ENCODE measurements at regions not wholly inside any gene's neighbourhood (a gene's known extent, or its start where the extent isn't known, plus 50 kb on each side); places are given as distances from the start of the nearest gene placed in this dataset.

DNA sequence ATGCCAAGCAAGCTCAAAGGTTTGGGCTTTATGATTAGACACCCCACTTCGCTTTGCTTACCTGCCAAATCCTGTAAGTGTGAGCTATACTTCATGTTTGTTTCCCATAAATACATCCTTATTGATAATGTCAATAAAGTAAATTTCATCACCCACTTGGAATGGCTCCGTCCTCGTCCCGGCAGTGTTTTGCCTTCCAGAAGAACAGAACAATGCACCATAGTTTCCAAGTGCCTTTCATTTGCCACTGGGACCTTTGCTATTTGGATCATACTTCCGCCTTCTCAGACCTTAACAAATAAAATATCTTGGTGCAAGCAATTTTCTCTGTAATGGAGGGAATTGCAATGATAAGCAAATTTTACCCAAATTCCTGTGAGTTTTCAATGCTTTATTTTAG is 229.3 kb downstream of the PIK3R1 start:
- no peaks in the 10 kb centered on the region for H3K36me3 ChIP-seq (ENCODE audit: control insufficient read depth in 2 of 3, insufficient read depth in 3 of 3, low read length in 3 of 3)
- no peak overlapping the region for H3K27ac ChIP-seq (ENCODE audit: low read depth in 2 of 2, low read length in 2 of 2)
- DNase-seq (no peak), FAIRE-seq (no peak)
- H3K9ac ChIP-seq (ENCODE audit: low read length in 3 of 3), result no peak overlapping the region
- H3K4me1 ChIP-seq (ENCODE audit: control insufficient read depth in 2 of 3, insufficient read depth in 2 of 3, low read depth in 1 of 3, low read length in 3 of 3), result peaks cover 0 to 24% (median 0%) of the 10 kb centered on the region in 3 donors
- intact Hi-C loops (cut with DNase I), result no loop called here
- no peaks in the 10 kb centered on the region for H3K9me3 ChIP-seq (ENCODE audit: control insufficient read depth in 2 of 3, insufficient read depth in 1 of 3, low read length in 3 of 3)
- no peak overlapping the region for H3K4me3 ChIP-seq (ENCODE audit: low read length in 3 of 3)
- TF ChIP-seq, protein P1, sequence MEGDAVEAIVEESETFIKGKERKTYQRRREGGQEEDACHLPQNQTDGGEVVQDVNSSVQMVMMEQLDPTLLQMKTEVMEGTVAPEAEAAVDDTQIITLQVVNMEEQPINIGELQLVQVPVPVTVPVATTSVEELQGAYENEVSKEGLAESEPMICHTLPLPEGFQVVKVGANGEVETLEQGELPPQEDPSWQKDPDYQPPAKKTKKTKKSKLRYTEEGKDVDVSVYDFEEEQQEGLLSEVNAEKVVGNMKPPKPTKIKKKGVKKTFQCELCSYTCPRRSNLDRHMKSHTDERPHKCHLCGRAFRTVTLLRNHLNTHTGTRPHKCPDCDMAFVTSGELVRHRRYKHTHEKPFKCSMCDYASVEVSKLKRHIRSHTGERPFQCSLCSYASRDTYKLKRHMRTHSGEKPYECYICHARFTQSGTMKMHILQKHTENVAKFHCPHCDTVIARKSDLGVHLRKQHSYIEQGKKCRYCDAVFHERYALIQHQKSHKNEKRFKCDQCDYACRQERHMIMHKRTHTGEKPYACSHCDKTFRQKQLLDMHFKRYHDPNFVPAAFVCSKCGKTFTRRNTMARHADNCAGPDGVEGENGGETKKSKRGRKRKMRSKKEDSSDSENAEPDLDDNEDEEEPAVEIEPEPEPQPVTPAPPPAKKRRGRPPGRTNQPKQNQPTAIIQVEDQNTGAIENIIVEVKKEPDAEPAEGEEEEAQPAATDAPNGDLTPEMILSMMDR (IDR thresholded peaks at IDR 0.05; ENCODE audit: borderline replicate concordance, extremely low read depth, insufficient read depth), result no peak
- no peaks in the 10 kb centered on the region for H3K27me3 ChIP-seq (ENCODE audit: control insufficient read depth, insufficient read depth, low read length)

DNA sequence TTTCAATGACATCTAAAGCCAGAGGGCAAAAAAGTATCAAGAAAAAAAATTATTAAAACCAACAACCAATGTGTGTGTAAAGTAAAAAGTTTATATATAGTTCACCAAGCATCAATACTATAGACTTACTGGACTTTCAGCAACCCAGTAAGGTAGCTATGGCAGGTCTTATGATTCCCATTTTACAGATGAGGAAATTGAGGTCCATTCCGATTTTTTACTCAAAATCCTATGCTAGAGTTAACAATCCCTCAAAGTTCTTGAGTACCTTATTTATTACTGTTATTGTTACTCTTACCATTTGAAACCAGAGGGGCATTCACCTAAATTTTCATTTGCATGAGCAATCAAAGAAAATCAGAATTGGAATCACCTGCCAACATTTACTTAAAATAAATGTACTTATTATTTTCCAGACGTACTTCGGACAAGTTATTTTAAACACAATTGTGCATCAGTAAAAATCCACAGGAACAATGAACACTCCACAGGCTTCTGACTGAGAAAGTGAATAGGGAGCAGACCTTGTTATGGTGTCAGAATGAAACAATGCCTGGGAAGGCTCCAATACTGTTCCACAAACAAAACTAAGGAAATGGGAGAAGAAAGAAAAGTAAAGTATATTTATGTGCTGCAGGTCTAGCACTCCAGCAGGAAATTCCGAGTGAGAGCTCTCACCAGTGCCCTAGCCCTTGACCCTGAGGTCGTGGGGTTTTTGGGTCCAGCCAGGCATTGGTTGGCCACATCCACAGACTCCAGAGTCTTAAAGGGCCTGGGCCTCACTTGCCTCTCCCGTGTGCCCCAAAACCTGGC is 229.9 kb downstream of the PIK3R1 start:
- no peaks in the 10 kb centered on the region for H3K9me3 ChIP-seq (ENCODE audit: control insufficient read depth in 2 of 3, insufficient read depth in 1 of 3, low read length in 3 of 3)
- FAIRE-seq (no peak), DNase-seq (peak in 1 of 5 donors; percentile 25)

GRCh38 chr5:68446070-68446357 is 230.5 kb downstream of the PIK3R1 start:
- DNase-seq (no peak), FAIRE-seq (no peak)
- no peak overlapping the region for H3K4me3 ChIP-seq (ENCODE audit: low read length in 3 of 3)
- no peak overlapping the region for H3K27ac ChIP-seq (ENCODE audit: low read depth in 2 of 2, low read length in 2 of 2)
- intact Hi-C loops (cut with DNase I), result no loop called here
- H3K36me3 ChIP-seq (ENCODE audit: control insufficient read depth in 2 of 3, insufficient read depth in 3 of 3, low read length in 3 of 3), result no peaks in the 10 kb centered on the region
- H3K4me1 ChIP-seq (ENCODE audit: control insufficient read depth in 2 of 3, insufficient read depth in 2 of 3, low read depth in 1 of 3, low read length in 3 of 3), result peaks cover 0 to 24% (median 0%) of the 10 kb centered on the region in 3 donors
- no peaks in the 10 kb centered on the region for H3K27me3 ChIP-seq (ENCODE audit: control insufficient read depth, insufficient read depth, low read length)
- H3K9me3 ChIP-seq (ENCODE audit: control insufficient read depth in 2 of 3, insufficient read depth in 1 of 3, low read length in 3 of 3), result no peaks in the 10 kb centered on the region
- H3K9ac ChIP-seq (ENCODE audit: low read length in 3 of 3), result no peak overlapping the region
- TF ChIP-seq, protein P1 (IDR thresholded peaks at IDR 0.05; ENCODE audit: borderline replicate concordance, extremely low read depth, insufficient read depth), result no peak

More for the DNA sequence above, 229.9 kb downstream of the PIK3R1 start:
- Histone ChIP-seq H3K27me3 (ENCODE audit: control insufficient read depth, insufficient read depth, low read length) (no peaks in the 10 kb centered on the region), H3K4me1 (ENCODE audit: control insufficient read depth in 2 of 3, insufficient read depth in 2 of 3, low read depth in 1 of 3, low read length in 3 of 3) (peaks cover 0 to 24% (median 0%) of the 10 kb centered on the region in 3 donors), H3K27ac (ENCODE audit: low read depth in 2 of 2, low read length in 2 of 2) (no peak overlapping the region), H3K36me3 (ENCODE audit: control insufficient read depth in 2 of 3, insufficient read depth in 3 of 3, low read length in 3 of 3) (no peaks in the 10 kb centered on the region), H3K9ac (ENCODE audit: low read length in 3 of 3) (no peak overlapping the region), H3K4me3 (ENCODE audit: low read length in 3 of 3) (no peak overlapping the region)
- TF ChIP-seq, protein P1 (IDR thresholded peaks at IDR 0.05; ENCODE audit: borderline replicate concordance, extremely low read depth, insufficient read depth), result no peak
- intact Hi-C loops (cut with DNase I), result no loop called here

All from kidney (tissue), 13 donors.